RWPE2 (cell line): ENCODE measurements at regions not wholly inside any gene's neighbourhood (a gene's known extent, or its start where the extent isn't known, plus 50 kb on each side); places are given as distances from the start of the nearest gene placed in this dataset.

ENCODE experiments used
- ATAC-seq: fragments of 200-7000 bp; cut with Tn5 transposase; 3 replicates; pipeline ENCODE4 v1.9.1; 2021; ENCODE audit warnings: low read depth
- DNase-seq: peaks from one replicate; pipeline ENCODE4 v3.0.0-alpha.2; 2020; ENCODE audit warnings: low spot score
- H3K27ac ChIP-seq: fragments of 450-650 bp; 2 replicates; pipeline ENCODE4 v1.5.1; 2017; ENCODE audit warnings: mild to moderate bottlenecking; ENCODE audit not compliant: poor library complexity, severe bottlenecking
- H3K27me3 ChIP-seq: fragments of 250-450 bp; sonication (Bioruptor Pico); 2 replicates; pipeline ENCODE4 v1.5.1; 2021; ENCODE audit warnings: mild to moderate bottlenecking, moderate library complexity; ENCODE audit not compliant: insufficient read depth, poor library complexity, severe bottlenecking
- H3K36me3 ChIP-seq: fragments of 250-450 bp; sonication (Bioruptor Pico); 2 replicates; pipeline ENCODE4 v1.5.1; 2020; ENCODE audit warnings: low read depth, mild to moderate bottlenecking, moderate library complexity
- H3K4me1 ChIP-seq: fragments of 250-450 bp; sonication (Bioruptor Pico); 2 replicates; pipeline ENCODE4 v1.5.1; 2021; ENCODE audit warnings: mild to moderate bottlenecking, moderate library complexity; ENCODE audit not compliant: insufficient read depth, poor library complexity, severe bottlenecking
- H3K4me3 ChIP-seq: fragments of 250-450 bp; sonication (Bioruptor Pico); 2 replicates; pipeline ENCODE4 v1.5.1; 2021; ENCODE audit warnings: mild to moderate bottlenecking, moderate library complexity; ENCODE audit not compliant: severe bottlenecking
- H3K9me3 ChIP-seq: fragments of 250-450 bp; sonication (Bioruptor Pico); 2 replicates; pipeline ENCODE4 v1.5.1; 2021; ENCODE audit warnings: mild to moderate bottlenecking, moderate library complexity; ENCODE audit not compliant: severe bottlenecking
- TF ChIP-seq, protein P1 (sequence below): fragments of 450-650 bp; IDR thresholded peaks from one replicate; pipeline ENCODE4 v1.5.1; 2017; ENCODE audit warnings: mild to moderate bottlenecking, moderate library complexity; ENCODE audit not compliant: poor library complexity, severe bottlenecking

DNA sequence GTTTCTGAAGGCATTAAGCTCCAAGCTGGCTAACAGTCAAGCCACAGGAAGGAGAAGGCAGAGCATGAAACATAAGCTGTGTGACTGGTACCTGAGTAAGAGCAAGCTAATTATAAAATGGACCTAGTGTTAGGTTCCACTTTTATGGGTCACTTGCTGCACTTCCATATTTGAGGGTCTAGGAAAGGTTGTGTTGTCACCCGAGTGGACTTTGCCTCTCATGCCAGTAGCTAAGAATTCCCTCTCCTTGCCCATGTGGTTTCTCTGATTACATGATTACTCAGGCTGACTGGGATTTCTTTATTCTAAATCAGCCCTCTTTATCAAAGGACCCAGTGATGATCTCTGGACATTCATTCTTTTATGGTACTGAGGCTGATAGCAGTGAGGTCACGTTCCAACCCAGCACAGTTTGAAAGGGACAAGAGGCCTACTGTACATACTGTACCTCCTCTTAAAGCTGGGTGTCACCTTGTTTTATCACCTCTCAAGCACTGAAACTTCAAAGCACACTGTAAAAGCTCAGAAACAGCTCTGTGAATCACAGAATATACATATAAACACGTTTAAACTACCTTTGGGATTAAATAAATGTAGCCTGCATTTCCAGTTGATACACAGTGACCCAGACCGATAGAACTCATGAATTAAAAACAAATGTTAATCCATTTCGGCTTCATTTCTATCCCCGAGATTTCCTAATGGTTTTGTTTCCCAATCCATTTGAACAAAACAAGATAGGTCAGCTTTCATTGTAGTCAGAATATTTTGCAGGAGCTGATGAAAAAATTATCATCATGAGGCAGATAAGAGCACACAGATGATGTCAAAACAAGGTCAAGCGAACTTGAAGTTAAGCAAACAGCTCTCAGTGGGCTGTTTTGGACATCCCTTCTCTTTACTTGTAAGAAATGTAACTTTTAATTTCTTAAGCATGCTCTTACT lies 96.5 kb downstream of the ALDH8A1 start:
- no peak overlapping the region for H3K4me3 ChIP-seq
- no peak overlapping the region for H3K27ac ChIP-seq
- no peaks in the 10 kb centered on the region for H3K36me3 ChIP-seq
- DNase-seq (no peak), ATAC-seq (peak; percentile 45; the same call in 2 of the 3 replicates)
- no peaks in the 10 kb centered on the region for H3K27me3 ChIP-seq
- H3K4me1 ChIP-seq, result no peaks in the 10 kb centered on the region
- no peaks in the 10 kb centered on the region for H3K9me3 ChIP-seq
- TF ChIP-seq, protein P1, sequence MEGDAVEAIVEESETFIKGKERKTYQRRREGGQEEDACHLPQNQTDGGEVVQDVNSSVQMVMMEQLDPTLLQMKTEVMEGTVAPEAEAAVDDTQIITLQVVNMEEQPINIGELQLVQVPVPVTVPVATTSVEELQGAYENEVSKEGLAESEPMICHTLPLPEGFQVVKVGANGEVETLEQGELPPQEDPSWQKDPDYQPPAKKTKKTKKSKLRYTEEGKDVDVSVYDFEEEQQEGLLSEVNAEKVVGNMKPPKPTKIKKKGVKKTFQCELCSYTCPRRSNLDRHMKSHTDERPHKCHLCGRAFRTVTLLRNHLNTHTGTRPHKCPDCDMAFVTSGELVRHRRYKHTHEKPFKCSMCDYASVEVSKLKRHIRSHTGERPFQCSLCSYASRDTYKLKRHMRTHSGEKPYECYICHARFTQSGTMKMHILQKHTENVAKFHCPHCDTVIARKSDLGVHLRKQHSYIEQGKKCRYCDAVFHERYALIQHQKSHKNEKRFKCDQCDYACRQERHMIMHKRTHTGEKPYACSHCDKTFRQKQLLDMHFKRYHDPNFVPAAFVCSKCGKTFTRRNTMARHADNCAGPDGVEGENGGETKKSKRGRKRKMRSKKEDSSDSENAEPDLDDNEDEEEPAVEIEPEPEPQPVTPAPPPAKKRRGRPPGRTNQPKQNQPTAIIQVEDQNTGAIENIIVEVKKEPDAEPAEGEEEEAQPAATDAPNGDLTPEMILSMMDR, result no peak

DNA sequence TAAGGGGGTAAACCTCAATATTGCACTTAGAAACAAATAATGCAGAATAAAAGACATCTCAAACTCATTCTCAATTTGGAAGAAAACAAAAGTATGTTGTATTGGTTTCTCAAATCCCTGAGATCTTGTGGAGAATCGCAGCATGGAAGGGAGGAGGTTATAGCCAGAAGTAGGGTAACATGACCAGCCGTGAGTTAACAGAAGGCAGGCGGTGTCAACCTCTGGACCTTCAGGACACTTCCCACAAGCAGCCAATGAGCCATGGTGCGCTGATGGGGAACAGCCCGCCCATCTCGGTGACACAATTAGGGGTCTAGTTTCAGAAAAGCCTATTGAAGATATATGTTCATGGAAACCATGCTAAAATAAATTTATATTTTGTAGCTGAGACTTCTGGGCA lies 98.4 kb downstream of the ALDH8A1 start:
- TF ChIP-seq, protein P1, result no peak
- H3K4me3 ChIP-seq, result no peak overlapping the region
- H3K27me3 ChIP-seq, result no peaks in the 10 kb centered on the region
- no peak for DNase-seq
- H3K27ac ChIP-seq, result no peak overlapping the region
- no peaks in the 10 kb centered on the region for H3K9me3 ChIP-seq
- no peaks in the 10 kb centered on the region for H3K36me3 ChIP-seq
- ATAC-seq, result no peak
- H3K4me1 ChIP-seq, result no peaks in the 10 kb centered on the region

DNA sequence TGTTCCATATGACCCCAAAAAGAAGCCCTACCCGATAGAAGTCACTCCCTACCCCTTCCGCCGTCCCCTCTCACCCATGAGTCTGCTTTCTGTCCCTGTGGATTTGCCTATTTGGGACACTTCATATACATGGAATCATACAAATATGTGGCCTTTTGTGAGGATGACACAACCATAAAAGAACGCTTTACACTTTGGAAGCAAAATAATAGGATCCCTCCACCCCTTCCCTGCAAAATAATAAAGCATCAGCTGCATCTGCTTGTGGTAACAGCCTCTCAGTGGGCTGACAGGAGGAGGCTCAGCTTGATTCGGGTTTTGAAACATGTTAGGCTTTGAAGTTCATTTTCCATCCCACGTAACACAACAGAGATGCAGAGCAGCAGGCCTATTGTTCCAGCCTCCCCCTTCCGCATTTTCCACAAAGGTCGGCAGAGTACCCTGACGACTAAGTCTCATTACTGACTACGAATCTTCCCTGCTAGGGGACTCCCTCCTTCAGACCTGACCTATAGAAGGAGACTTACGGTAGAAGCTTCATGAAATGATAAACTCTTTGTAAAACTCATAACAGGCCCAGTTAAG lies 99.1 kb downstream of the ALDH8A1 start:
- H3K4me3 ChIP-seq, result no peak overlapping the region
- no peaks in the 10 kb centered on the region for H3K27me3 ChIP-seq
- DNase-seq, result no peak
- H3K36me3 ChIP-seq, result no peaks in the 10 kb centered on the region
- no peaks in the 10 kb centered on the region for H3K4me1 ChIP-seq
- TF ChIP-seq, protein P1, result no peak
- no peak for ATAC-seq
- H3K9me3 ChIP-seq, result no peaks in the 10 kb centered on the region
- H3K27ac ChIP-seq, result no peak overlapping the region

DNA sequence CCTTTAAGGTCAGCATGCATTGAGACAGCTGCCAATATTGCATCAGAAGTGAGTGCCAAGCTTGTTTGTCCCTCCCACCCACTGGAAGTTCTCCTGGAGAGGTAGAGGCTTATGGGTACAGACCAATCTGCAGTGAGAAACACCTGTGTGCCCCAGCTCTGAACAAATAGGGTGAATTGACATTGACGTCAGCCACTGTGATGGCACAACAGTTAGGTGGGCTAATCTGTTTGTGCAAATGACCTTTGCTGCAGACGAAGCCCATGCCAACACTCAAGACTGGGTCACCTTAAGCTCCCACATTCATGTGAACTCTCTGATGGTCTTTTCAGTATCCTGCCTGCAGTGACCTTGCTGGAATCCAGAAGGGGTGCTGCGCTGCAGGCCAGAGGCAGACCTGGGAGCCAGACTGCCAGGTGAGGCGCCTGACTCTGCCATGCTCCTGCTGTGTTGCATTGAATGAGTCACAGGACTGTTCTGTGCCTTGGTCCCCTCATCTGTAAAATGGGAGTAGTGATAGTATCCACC lies 99.9 kb downstream of the ALDH8A1 start:
- TF ChIP-seq, protein P1, result no peak
- H3K27me3 ChIP-seq, result no peaks in the 10 kb centered on the region
- no peak for ATAC-seq
- no peak overlapping the region for H3K27ac ChIP-seq
- no peaks in the 10 kb centered on the region for H3K36me3 ChIP-seq
- DNase-seq, result no peak
- no peaks in the 10 kb centered on the region for H3K9me3 ChIP-seq
- H3K4me3 ChIP-seq, result no peak overlapping the region
- H3K4me1 ChIP-seq, result no peaks in the 10 kb centered on the region

DNA sequence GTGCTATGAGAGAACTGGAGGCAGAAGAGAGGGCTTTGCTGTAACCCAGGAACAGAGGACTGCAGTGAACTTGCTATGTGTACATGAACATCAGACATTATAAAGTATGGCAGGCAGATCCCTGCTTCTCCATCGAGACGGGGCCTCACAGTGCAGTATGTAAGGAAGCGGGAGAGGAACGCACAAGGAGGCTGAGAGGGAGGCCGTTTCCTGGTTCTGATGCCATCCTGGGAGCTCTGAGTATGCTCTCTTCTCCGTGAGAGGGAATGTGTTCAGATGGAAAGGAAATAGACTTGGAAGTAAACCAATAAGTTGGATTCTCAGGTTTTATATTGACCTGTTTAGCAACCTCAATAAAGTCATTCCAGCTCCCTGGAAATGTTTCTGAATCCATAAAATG lies 101.8 kb downstream of the ALDH8A1 start:
- Histone ChIP-seq H3K9me3 (no peaks in the 10 kb centered on the region), H3K4me3 (no peak overlapping the region), H3K27me3 (no peaks in the 10 kb centered on the region), H3K4me1 (no peaks in the 10 kb centered on the region), H3K27ac (no peak overlapping the region), H3K36me3 (no peaks in the 10 kb centered on the region)
- TF ChIP-seq, protein P1, result no peak
- DNase-seq, result no peak
- no peak for ATAC-seq
